ENCODE measurements at regions not wholly inside any gene's neighbourhood (a gene's known extent, or its start where the extent isn't known, plus 50 kb on each side); places are given as distances from the start of the nearest gene placed in this dataset.

DNA sequence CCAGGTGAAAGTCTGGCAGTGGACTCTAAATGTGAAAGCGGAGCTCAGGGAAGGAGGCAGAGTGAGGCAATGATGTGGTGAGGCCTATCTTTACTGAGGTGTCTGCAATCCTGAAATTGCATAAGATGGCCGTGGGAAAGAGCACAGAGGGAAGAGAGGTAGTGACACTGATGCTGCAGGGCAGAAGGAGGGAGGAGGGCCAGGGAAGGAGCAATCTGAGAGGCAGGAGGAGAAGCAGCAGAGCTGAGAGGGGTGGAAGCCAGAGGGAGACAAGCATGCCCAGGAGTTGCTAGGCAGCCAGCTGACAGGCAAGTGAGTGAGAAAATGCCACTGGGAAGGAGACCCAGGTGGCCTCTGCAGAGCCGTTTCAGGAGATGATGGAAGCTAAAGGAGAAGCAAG lies 97.4 kb upstream of the CNR1 start:
- DNase-seq (ENCODE audit: low read depth in 4 of 4, low spot score in 2 of 4), result no peak

DNA sequence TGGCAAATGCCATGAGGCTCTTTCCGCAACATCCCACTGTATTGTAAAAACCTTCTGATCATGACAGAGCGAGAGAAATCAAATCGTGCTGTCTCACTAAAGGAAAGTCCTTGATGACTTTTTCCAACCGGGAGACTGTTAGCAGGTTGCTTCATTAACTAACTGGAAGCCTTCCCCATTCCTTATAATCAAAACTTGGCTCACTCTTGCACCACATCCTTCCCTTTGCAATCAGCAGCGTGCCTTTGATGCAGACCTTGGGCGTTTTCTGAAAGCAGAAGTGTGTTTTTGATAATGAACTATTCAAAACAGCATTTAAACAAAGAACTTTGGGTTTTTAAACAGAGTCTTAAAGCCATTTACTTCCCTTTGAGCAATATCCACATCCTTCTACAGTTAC lies 96.2 kb upstream of the CNR1 start:
- DNase-seq (ENCODE audit: low read depth in 4 of 4, low spot score in 2 of 4), result no peak

DNA sequence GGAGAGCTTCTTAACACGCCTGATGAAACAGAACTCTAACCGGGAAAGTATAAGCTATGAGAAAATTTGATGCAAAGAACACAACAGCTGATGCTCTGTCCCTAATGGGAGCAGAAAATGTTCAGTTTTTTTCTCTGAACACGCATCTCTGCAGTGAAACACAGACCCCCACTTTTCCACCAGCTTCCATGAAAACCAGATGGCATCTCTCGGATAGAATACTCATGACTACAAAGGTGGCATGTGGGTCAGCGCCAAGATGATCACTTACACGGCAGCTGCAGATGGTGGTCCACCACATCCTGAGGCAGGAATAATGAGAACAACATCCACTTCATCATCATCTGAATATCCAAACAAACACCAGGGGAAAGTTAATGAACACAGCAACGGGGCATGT lies 85.2 kb upstream of the CNR1 start:
- DNase-seq (ENCODE audit: low read depth in 4 of 4, low spot score in 2 of 4), result no peak

DNA sequence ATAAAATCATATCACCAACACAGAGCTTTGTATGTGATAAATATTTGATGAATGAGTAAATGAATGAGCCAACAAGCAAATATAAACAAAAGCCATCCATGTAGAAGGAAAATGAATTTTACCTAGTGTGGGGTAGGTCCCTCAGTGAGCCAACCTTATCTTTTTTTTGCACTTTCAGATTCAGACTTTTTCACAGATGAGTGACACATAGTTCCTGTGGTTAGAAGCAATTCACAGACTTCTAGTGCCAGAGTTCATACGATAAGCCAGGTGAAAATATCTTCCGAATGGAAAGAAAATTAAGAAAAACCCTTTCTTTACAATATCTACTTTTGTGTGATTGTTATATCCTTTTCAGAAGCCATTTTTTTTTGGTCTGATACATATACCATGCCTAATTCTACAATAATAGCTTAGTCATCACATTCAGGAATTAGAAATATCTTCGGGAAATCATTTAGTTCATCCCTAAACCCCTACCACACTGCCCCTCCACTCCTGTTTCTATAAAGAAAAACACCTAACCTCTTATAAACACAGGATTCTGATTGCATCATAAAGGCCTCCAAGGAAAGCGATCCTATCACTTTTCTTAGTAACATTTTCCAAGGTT lies 82.7 kb upstream of the CNR1 start:
- no peak for DNase-seq (ENCODE audit: low read depth in 4 of 4, low spot score in 2 of 4)

DNA sequence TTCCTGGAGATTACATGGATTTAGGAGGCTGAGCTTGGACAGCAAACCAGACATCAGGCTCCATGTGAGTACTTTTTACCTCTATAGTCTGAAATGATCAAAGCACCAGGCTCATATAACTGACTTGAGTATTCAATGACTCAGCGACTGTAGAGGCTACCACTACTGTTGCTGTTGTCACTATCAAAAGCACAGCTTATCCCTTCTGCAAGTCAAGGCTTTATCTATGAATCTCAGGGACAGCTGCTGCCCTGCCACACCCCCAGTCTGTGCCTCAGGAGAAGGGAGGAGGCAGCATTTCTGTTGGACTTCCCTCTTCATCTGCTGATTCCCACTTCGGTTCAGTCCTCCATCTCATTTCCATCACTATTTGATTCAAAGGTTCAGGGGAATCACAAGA lies 80.5 kb upstream of the CNR1 start:
- DNase-seq (ENCODE audit: low read depth in 4 of 4, low spot score in 2 of 4), result no peak

DNA sequence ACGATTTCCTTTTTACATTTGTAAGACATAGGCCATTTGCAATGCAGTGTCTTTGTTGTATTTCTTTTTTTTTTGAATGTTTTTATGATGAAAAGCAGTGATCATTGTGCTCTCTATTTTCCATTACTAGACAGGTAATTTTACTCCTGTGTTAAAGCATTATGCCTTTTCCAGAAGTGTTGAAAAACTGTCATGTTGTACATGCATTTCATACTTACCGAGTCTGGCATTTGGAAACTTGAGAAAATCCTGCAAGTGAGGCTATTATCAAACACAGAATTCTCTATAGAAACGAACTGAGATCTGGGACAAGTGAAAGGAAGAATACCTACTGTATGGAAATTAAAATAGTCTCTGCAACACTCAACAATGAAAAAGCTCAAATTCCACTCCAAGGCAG lies 78.6 kb upstream of the CNR1 start:
- DNase-seq (ENCODE audit: low read depth in 4 of 4, low spot score in 2 of 4), result no peak

DNA sequence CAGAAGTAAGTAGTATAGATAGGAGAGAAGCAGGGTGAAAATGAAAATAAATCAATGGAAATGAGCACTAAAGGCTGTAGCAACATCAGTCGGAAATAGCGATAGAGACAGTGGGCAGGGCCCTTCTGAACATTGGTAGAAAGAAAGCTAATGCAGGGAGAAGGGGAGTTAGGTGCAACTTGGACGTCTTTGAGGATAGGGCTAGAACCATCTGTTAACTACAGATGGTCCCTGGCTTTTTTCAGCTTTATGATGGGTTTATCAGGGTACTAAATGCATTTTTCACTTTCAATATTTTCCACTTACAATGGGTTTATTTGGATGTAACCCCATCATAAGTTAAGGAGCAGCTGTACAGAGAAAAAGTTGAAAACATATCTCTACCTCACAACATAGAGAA lies 72.8 kb upstream of the CNR1 start:
- DNase-seq (ENCODE audit: low read depth in 4 of 4, low spot score in 2 of 4), result no peak

DNA sequence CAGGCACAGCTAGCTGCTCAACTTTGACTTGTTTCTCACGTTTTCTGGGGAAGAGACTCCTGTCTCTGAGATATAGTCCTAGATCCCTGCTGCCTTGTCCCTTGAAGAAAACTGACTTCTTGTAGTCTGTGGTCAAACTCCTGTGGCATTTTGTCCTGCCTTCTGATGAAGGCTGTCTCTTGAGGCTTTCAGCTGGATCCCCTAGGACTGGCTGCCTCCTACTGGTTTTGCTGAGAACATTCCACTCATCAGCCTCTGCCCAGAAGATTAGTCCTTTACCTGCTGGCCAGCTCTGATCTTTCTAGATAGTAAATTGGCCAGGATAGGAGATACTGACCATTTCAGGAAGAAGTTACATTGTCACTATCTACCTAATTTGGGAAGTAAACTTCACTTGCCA lies 71.9 kb upstream of the CNR1 start:
- no peak for DNase-seq (ENCODE audit: low read depth in 4 of 4, low spot score in 2 of 4)

DNA sequence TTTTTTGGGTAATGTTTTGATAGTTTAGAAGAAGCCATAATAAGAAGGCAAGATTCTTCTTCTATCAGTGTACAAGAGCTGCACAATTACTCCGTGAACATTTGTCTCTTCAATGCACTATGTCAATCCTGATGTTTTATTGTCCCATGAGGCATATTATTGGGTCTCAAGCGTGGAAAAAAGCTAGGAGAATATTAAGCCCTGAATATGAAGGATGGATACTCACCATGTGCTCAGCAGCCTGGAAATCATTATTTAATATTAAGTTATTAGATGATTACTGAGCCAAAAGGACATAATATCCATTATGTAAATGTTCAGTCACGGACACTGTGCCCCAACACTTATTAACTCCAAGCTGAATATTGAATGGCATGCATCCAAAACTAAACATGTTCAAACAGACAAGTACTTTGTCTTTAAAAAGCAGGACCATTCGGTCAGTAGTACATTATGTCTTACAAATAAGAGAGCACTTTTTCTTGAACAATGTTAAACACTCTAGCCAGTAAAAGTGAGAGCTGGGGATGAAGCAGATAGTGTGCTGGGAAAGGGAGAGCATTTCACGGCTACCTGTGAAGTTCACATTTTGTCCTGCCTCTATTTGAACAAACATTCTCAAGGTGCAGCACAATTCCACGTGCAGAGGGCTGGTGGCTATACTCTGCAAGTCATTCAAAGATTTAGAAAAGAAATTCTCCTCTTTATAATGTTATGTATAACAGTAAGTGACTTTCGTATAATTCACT lies 70.6 kb upstream of the CNR1 start:
- no peak for DNase-seq (ENCODE audit: low read depth in 4 of 4, low spot score in 2 of 4)

DNA sequence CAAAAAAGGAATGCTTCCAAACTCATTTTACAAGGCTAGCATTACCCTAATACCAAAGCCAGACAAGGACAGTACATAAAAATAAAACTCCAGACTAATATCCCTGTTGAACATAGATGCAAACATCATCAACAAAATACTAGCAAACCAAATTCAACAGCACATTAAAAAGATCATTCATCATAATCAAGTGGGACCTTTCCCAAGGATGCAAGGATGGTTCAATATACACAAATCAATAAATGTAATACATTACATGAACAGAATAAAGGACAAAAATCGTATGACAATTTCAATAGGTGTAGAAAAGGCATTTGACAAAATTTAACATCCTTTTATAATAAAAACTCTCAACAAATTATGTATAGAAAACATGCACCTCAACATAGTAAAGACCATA lies 66.6 kb upstream of the CNR1 start:
- DNase-seq (ENCODE audit: low read depth in 4 of 4, low spot score in 2 of 4), result no peak

DNA sequence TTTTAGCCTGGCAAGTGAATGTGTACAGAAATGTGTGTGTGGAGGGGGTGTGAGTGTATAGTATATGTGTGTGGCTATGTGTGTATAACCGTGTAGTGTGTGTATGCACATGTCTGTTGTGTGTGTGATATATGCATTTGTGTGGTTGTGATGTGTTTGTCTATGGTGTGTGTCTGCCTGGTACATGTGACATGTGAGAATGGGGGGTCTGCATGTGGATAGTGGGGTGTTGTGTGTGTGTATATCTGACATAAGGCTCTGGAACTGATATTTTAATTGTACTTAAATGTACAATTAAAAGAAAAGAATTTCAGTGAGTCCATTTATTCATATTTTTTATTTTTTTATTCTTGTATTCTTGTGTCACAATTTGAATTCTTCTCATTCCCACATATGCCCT lies 57.2 kb upstream of the CNR1 start:
- no peak for DNase-seq (ENCODE audit: low read depth in 4 of 4, low spot score in 2 of 4)

DNA sequence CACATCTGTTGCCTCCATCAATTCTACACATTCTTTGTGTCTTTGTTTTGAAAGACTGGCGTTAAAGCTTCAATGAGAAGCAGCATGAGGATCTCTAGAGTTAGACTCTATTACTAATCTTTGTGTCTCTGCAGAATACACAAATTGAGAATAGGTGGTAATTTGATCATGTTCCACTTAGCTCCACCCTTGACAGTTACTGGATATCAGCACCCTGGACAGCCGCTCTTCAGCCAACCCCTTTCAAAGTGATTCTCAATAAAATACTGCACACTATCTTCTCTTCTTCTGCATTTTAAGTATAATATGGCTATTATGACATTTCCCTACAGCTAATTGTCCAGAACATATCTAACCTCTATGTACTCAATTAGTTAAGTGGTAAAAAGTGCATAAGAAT lies 54.3 kb upstream of the CNR1 start:
- DNase-seq (ENCODE audit: low read depth in 4 of 4, low spot score in 2 of 4), result peak in 2 of 4 donors; percentile 13 to 40

DNA sequence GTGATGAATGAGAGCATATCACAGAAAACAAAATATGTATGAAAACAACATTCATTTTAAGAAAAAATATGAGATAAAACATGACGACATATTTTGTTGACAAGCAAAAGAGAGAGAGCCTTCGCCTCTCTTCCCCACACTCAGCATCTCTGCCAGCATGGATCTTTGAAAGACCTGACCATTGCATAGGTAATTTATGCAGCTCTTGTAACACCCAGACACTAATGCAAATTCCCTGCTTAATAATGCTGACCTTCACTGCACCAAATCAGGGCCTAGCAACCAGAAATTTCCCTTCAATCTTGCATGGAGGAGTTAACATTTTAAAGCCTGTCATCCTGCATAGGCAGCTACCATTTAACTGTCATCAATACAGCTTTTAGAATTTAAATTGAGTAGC lies 50.0 kb upstream of the CNR1 start:
- no peak for DNase-seq (ENCODE audit: low read depth in 4 of 4, low spot score in 2 of 4)

All from left renal cortex interstitium (tissue), 4 donors.